ENCODE measurements at regions not wholly inside any gene's neighbourhood (a gene's known extent, or its start where the extent isn't known, plus 50 kb on each side); places are given as distances from the start of the nearest gene placed in this dataset.

DNA sequence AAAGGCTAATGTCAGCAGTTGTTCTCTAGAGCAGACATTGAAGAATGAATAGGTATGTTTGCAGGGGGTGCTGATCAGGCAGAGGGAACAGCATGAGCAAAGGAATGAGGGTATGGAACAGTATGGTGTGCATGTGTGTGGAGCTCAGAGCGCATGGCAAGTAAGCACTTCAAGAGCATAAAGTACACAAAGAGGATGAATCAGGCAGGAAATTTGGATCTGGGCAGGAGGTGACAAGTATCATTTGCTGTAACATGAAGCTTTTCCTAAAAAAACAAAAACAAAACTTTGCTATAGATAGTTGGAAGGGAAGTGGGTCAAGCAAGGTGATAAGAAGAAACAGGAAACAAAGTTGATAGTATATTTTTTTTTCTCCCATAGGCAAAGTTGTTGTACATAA, 746.8 kb downstream of the HDGFL1 start:
- TF ChIP-seq POLR2A (IDR thresholded peaks at IDR 0.05) = no peak
- TF ChIP-seq, protein P1, sequence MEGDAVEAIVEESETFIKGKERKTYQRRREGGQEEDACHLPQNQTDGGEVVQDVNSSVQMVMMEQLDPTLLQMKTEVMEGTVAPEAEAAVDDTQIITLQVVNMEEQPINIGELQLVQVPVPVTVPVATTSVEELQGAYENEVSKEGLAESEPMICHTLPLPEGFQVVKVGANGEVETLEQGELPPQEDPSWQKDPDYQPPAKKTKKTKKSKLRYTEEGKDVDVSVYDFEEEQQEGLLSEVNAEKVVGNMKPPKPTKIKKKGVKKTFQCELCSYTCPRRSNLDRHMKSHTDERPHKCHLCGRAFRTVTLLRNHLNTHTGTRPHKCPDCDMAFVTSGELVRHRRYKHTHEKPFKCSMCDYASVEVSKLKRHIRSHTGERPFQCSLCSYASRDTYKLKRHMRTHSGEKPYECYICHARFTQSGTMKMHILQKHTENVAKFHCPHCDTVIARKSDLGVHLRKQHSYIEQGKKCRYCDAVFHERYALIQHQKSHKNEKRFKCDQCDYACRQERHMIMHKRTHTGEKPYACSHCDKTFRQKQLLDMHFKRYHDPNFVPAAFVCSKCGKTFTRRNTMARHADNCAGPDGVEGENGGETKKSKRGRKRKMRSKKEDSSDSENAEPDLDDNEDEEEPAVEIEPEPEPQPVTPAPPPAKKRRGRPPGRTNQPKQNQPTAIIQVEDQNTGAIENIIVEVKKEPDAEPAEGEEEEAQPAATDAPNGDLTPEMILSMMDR (IDR thresholded peaks at IDR 0.05) = no peak
